ENCODE measurements at regions not wholly inside any gene's neighbourhood (a gene's known extent, or its start where the extent isn't known, plus 50 kb on each side); places are given as distances from the start of the nearest gene placed in this dataset.
A peak's percentile ranks its signal among the peaks of the same experiment; 100 is the strongest.

DNA sequence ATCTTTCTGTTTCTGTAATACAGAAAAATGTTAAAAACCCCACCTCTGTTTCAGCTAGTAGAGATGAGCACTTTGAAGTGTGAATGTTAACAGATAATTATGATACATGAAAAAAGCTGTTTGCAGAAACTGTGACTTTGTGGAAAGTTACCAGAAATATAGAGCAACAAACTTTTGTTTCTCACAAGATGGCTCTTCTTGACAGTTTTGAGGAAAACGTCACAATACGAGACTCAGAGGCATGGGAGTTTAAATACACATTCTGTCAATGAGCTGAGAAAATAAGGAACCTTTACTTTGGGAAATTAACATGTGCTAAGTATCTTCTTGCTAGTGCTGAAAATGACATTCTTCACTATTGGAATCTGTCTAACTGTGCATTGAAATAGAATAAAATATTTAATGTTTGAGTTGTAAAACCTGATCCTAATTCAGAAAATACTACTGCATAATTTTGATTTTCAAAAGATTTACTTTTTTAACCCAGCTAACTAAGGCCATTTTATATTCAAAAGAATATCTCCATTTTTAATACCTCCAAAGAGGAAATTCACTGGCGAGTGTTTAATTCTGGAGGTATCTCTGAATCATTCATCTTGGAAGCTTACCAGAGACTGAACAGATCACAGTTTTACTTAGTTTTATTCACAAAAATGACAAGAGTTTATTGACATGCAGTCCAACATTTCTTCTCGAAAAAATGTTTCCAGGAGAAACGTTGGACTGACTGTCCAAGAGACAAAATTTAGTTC lies 308.9 kb upstream of the LRFN5 start:
- POLR2A ChIA-PET (ENCODE audit: low non-redundant PET): no interaction called here
- CTCF ChIA-PET: interaction anchor here (0.6 kb wide), 1 partner anchor 1332 kb away, joined by 4 read pairs; no protein-coding TSS in a partner anchor
- no peak overlapping the region for H3K27ac ChIP-seq
- no peak for DNase-seq (ENCODE audit: low spot score)
- TF ChIP-seq, protein P1, sequence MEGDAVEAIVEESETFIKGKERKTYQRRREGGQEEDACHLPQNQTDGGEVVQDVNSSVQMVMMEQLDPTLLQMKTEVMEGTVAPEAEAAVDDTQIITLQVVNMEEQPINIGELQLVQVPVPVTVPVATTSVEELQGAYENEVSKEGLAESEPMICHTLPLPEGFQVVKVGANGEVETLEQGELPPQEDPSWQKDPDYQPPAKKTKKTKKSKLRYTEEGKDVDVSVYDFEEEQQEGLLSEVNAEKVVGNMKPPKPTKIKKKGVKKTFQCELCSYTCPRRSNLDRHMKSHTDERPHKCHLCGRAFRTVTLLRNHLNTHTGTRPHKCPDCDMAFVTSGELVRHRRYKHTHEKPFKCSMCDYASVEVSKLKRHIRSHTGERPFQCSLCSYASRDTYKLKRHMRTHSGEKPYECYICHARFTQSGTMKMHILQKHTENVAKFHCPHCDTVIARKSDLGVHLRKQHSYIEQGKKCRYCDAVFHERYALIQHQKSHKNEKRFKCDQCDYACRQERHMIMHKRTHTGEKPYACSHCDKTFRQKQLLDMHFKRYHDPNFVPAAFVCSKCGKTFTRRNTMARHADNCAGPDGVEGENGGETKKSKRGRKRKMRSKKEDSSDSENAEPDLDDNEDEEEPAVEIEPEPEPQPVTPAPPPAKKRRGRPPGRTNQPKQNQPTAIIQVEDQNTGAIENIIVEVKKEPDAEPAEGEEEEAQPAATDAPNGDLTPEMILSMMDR (conservative IDR thresholded peaks at IDR 0.05; ENCODE audit: low read depth): no peak

DNA sequence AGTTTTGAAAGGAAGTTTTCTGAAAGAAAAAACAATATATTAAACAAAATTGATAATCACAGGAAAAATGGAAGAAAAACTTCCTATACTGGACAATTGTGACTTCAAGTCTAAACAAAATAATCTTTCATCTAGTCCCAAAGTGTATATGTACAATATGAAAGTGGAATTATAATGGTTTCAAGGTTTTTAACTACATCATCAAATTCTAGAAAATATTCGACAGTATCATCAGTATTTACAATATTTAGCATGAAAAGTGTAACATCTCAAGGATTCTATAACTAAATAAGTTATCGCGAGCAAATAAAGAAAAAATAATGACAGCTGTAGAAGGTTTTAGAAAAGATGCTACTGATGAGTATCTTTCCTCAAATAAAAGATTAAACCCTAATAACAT lies 310.9 kb upstream of the LRFN5 start:
- no peak overlapping the region for H3K27ac ChIP-seq
- POLR2A ChIA-PET (ENCODE audit: low non-redundant PET): no interaction called here
- TF ChIP-seq, protein P1 (conservative IDR thresholded peaks at IDR 0.05; ENCODE audit: low read depth): no peak
- CTCF ChIA-PET: no interaction called here
- no peak for DNase-seq (ENCODE audit: low spot score)

GRCh38 chr14:41289025-41289424 lies 317.7 kb upstream of the LRFN5 start:
- ChIA-PET CTCF (no interaction called here), POLR2A (ENCODE audit: low non-redundant PET) (no interaction called here)
- TF ChIP-seq, protein P1 (conservative IDR thresholded peaks at IDR 0.05; ENCODE audit: low read depth): no peak
- DNase-seq (ENCODE audit: low spot score): no peak
- H3K27ac ChIP-seq: no peak overlapping the region

DNA sequence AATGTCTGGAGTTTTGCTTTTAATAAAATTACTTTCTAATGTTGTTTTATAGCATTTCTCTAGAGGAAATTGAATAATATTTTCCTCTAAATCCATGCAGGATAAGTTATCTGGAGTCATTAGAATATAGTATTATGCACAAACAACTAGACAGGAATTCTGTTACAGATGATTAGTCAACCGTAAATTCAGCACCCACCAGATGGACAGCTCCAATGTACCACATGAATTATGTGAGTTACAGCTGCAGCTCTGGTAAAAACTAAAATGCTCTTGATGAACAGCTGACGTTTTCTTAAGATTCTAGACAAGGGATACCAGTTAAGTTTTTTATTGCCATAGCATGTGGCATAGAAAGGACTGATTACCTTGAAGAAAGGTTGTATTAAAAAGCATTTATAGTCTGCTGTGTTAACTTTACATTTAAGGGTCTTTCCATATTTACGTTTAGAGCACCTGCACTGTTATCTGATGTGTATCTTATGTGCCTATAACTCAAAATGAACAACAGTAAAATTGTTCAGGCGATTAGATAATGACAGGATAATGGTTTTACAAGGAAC lies 321.4 kb upstream of the LRFN5 start:
- peak; percentile 1 for DNase-seq (ENCODE audit: low spot score)
- POLR2A ChIA-PET (ENCODE audit: low non-redundant PET): no interaction called here
- CTCF ChIA-PET: no interaction called here
- H3K27ac ChIP-seq: no peak overlapping the region
- TF ChIP-seq, protein P1 (conservative IDR thresholded peaks at IDR 0.05; ENCODE audit: low read depth): no peak

GRCh38 chr14:41280745-41281144 lies 325.9 kb upstream of the LRFN5 start:
- POLR2A ChIA-PET (ENCODE audit: low non-redundant PET): no interaction called here
- CTCF ChIA-PET: interaction anchor here (0.7 to 0.9 kb wide), 2 partner anchors 102 to 320 kb away, joined by 3 read pairs; no protein-coding TSS in a partner anchor
- no peak overlapping the region for H3K27ac ChIP-seq
- TF ChIP-seq, protein P1 (conservative IDR thresholded peaks at IDR 0.05; ENCODE audit: low read depth): no peak
- DNase-seq (ENCODE audit: low spot score): no peak

DNA sequence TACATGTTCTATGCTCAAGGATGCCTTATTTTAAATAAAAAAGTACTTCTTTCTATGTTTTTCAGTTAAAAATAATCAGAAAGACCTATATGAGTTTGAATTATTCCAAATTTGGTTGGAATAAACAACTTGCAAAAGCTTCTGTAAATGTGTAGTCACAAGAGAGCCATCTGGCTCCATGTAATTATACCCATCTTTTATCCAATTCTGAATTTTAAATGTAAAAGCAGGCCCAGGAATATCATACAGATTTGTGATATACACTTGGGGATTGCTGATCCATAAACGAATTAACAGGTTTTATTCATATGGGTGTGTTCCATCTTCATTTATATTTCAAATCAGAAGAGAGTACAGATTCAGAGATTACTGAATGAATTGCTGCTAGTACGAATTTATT lies 329.2 kb upstream of the LRFN5 start:
- TF ChIP-seq, protein P1 (conservative IDR thresholded peaks at IDR 0.05; ENCODE audit: low read depth): no peak
- no peak for DNase-seq (ENCODE audit: low spot score)
- POLR2A ChIA-PET (ENCODE audit: low non-redundant PET): no interaction called here
- H3K27ac ChIP-seq: no peak overlapping the region
- CTCF ChIA-PET: no interaction called here

Measured in RWPE1 (cell line).